ENCODE measurements at regions not wholly inside any gene's neighbourhood (a gene's known extent, or its start where the extent isn't known, plus 50 kb on each side); places are given as distances from the start of the nearest gene placed in this dataset.

DNA sequence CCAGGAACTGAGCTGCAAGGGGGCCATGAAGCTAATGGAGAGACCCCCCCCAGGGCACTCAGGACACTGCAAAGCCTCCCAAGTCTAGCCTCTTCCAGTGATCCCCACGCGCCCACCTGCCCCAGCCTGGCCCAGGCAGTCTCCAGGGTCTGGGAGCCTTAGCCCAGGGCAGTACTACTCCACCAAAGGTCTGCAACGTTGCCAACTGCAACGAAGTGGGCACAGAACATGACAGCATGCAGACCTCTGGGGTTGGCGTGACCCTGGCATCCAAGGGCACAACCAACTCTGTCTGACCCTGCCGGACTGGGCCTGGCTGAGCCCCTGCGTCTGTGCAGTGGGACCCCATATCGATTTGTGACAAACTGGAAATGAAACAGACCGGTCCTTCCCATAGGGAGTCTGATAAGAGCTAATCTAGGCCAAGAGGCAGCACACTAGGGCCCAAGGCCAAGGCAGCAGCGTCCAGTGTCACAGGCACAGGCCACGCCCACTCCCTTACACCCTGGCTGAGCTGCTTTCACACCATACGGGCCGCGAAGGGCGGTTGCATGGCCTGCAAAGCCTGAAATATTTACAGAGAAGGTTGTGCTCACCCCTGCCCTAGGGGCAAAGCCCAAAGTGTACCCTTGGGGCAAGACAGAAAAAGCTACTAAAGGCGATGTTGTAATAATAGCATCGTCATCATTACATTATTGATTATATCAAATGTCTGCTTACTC lies 76.7 kb downstream of the NCOR2 start:
- POLR2A ChIA-PET, result interaction anchor here (0.6 kb wide), 1 partner anchor 50 kb away, joined by 3 read pairs; no protein-coding TSS in a partner anchor
- ATAC-seq (no peak), DNase-seq (ENCODE audit: low spot score) (no peak)
- Mint-ChIP-seq H3K4me1 (peaks cover 12% of the 10 kb centered on the region), H3K27me3 (ENCODE audit: low read depth) (no peaks in the 10 kb centered on the region), H3K4me3 (no peak overlapping the region), H3K27ac (no peak overlapping the region), H3K36me3 (peaks cover 9% of the 10 kb centered on the region), H3K9me3 (no peaks in the 10 kb centered on the region)
- CTCF ChIA-PET, result interaction anchor here (0.8 kb wide), 1 partner anchor 16 kb away, joined by 3 read pairs; no protein-coding TSS in a partner anchor
- TF ChIP-seq GABPB1 (CRISPR knock-in tag; IDR thresholded peaks at IDR 0.05), result no peak
- no peak for TF ChIP-seq PRRX2 (CRISPR knock-in tag; IDR thresholded peaks at IDR 0.05)
- no peak for TF ChIP-seq SMAD3 (CRISPR knock-in tag; IDR thresholded peaks at IDR 0.05; ENCODE audit: borderline replicate concordance)
- TF ChIP-seq, protein P1, sequence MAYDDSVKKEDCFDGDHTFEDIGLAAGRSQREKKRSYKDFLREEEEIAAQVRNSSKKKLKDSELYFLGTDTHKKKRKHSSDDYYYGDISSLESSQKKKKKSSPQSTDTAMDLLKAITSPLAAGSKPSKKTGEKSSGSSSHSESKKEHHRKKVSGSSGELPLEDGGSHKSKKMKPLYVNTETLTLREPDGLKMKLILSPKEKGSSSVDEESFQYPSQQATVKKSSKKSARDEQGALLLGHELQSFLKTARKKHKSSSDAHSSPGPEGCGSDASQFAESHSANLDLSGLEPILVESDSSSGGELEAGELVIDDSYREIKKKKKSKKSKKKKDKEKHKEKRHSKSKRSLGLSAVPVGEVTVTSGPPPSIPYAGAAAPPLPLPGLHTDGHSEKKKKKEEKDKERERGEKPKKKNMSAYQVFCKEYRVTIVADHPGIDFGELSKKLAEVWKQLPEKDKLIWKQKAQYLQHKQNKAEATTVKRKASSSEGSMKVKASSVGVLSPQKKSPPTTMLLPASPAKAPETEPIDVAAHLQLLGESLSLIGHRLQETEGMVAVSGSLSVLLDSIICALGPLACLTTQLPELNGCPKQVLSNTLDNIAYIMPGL (CRISPR knock-in tag; IDR thresholded peaks at IDR 0.05), result no peak
- no peak for TF ChIP-seq FOXJ3 (CRISPR knock-in tag; IDR thresholded peaks at IDR 0.05; ENCODE audit: borderline replicate concordance)
- TF ChIP-seq OVOL2 (CRISPR knock-in tag; IDR thresholded peaks at IDR 0.05; ENCODE audit: borderline replicate concordance), result no peak
- TF ChIP-seq ZNF416 (CRISPR knock-in tag; IDR thresholded peaks at IDR 0.05), result no peak
- TF ChIP-seq CREM (CRISPR knock-in tag; IDR thresholded peaks at IDR 0.05), result no peak
- no peak for TF ChIP-seq CREB1 (CRISPR knock-in tag; IDR thresholded peaks at IDR 0.05)
- TF ChIP-seq, protein P2, sequence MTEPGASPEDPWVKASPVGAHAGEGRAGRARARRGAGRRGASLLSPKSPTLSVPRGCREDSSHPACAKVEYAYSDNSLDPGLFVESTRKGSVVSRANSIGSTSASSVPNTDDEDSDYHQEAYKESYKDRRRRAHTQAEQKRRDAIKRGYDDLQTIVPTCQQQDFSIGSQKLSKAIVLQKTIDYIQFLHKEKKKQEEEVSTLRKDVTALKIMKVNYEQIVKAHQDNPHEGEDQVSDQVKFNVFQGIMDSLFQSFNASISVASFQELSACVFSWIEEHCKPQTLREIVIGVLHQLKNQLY (CRISPR knock-in tag; IDR thresholded peaks at IDR 0.05), result no peak
- TF ChIP-seq, protein P3, sequence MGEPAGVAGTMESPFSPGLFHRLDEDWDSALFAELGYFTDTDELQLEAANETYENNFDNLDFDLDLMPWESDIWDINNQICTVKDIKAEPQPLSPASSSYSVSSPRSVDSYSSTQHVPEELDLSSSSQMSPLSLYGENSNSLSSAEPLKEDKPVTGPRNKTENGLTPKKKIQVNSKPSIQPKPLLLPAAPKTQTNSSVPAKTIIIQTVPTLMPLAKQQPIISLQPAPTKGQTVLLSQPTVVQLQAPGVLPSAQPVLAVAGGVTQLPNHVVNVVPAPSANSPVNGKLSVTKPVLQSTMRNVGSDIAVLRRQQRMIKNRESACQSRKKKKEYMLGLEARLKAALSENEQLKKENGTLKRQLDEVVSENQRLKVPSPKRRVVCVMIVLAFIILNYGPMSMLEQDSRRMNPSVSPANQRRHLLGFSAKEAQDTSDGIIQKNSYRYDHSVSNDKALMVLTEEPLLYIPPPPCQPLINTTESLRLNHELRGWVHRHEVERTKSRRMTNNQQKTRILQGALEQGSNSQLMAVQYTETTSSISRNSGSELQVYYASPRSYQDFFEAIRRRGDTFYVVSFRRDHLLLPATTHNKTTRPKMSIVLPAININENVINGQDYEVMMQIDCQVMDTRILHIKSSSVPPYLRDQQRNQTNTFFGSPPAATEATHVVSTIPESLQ (CRISPR knock-in tag; IDR thresholded peaks at IDR 0.05), result no peak
- TF ChIP-seq NR2C2 (CRISPR knock-in tag; IDR thresholded peaks at IDR 0.05), result no peak

DNA sequence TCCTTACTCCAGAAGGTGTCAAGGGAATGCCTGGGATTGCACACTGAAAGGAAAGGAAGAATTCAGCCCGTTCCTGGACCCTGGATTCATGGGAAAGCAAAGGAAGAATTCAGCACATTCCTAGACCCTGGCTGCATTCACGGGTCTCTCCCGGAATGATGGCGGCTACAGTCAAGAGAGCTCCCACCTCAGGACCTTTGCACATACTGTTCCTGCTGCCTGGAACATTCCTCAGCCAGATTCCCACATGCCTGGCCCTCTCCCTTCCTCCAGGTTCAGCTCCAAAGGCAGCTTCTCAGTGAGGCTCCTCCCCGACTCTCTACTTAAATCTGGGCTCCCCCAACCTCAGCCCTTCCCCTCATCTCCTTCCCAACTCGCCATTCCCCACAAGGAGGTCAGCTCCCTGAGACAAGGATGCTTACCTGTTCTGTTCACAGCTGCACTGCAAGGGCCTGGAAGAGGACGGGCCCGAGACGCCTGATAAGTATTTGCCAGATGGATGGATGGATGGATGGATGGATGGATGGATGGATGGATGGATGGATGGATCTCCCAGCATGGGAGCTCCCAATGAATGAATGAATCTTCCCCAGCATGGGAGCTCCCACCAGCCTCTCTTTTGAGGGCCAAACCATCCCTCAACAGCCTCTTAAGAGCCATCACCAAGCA lies 77.4 kb downstream of the NCOR2 start:
- H3K27ac Mint-ChIP-seq, result no peak overlapping the region
- ChIA-PET POLR2A (no interaction called here), CTCF (interaction anchor here (0.8 kb wide), 1 partner anchor 16 kb away, joined by 3 read pairs; no protein-coding TSS in a partner anchor)
- no peaks in the 10 kb centered on the region for H3K27me3 Mint-ChIP-seq (ENCODE audit: low read depth)
- DNase-seq (ENCODE audit: low spot score) (no peak), ATAC-seq (no peak)
- no peak overlapping the region for H3K4me3 Mint-ChIP-seq
- peaks cover 9% of the 10 kb centered on the region for H3K36me3 Mint-ChIP-seq
- H3K9me3 Mint-ChIP-seq, result no peaks in the 10 kb centered on the region
- peaks cover 12% of the 10 kb centered on the region for H3K4me1 Mint-ChIP-seq
- TF ChIP-seq, protein P4, sequence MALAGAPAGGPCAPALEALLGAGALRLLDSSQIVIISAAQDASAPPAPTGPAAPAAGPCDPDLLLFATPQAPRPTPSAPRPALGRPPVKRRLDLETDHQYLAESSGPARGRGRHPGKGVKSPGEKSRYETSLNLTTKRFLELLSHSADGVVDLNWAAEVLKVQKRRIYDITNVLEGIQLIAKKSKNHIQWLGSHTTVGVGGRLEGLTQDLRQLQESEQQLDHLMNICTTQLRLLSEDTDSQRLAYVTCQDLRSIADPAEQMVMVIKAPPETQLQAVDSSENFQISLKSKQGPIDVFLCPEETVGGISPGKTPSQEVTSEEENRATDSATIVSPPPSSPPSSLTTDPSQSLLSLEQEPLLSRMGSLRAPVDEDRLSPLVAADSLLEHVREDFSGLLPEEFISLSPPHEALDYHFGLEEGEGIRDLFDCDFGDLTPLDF (CRISPR knock-in tag; IDR thresholded peaks at IDR 0.05), result no peak
- TF ChIP-seq KAT7 (CRISPR knock-in tag; IDR thresholded peaks at IDR 0.05; ENCODE audit: borderline replicate concordance) (no peak), JUN (CRISPR knock-in tag; IDR thresholded peaks at IDR 0.05) (no peak), RELA (CRISPR knock-in tag; IDR thresholded peaks at IDR 0.05; ENCODE audit: borderline replicate concordance) (no peak), ZNF138 (CRISPR knock-in tag; conservative IDR thresholded peaks at IDR 0.05) (no peak), IRF2 (CRISPR knock-in tag; IDR thresholded peaks at IDR 0.05; ENCODE audit: borderline replicate concordance, low read depth) (no peak), PRRX2 (CRISPR knock-in tag; IDR thresholded peaks at IDR 0.05) (no peak), NFATC4 (CRISPR knock-in tag; IDR thresholded peaks at IDR 0.05) (no peak), HMGA2 (CRISPR knock-in tag; IDR thresholded peaks at IDR 0.05) (no peak), NFE2L1 (CRISPR knock-in tag; IDR thresholded peaks at IDR 0.05) (no peak)
- TF ChIP-seq, protein P5, sequence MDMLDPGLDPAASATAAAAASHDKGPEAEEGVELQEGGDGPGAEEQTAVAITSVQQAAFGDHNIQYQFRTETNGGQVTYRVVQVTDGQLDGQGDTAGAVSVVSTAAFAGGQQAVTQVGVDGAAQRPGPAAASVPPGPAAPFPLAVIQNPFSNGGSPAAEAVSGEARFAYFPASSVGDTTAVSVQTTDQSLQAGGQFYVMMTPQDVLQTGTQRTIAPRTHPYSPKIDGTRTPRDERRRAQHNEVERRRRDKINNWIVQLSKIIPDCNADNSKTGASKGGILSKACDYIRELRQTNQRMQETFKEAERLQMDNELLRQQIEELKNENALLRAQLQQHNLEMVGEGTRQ (CRISPR knock-in tag; IDR thresholded peaks at IDR 0.05), result no peak
- TF ChIP-seq, protein P3 (CRISPR knock-in tag; IDR thresholded peaks at IDR 0.05), result no peak
- TF ChIP-seq, protein P6, sequence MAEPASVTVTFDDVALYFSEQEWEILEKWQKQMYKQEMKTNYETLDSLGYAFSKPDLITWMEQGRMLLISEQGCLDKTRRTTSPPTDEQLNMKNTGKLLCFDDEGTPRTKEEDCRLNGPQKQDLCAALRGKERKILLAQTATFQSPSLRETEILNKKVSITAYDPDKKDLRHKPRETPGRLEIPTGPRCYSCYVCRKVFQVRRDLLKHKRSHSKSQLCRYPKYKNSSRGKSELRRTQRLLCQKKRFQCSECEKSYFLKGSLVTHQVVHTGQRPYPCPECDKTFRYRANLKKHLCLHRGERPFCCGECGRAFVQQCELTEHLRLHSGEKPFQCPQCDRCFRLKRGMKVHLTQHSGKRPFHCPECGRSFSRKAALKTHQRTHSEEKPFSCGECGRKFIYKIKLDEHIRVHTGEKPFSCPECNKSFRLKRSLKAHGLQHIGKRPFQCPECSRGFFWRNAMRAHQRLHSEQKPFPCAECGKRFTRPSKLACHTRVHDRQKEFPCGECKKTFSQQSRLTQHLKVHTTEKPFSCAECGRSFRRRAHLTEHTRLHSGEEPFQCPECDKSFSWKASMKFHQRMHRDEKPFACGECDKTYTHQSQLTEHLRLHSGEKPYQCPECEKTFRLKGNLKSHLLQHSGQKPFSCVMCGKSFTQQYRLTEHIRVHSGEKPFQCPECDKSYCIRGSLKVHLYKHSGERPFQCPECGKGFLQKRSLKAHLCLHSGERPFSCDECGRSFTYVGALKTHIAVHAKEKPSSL (CRISPR knock-in tag; conservative IDR thresholded peaks at IDR 0.05), result no peak

All from WTC11 (cell line).